IMR-90 (cell line): ENCODE measurements at regions not wholly inside any gene's neighbourhood (a gene's known extent, or its start where the extent isn't known, plus 50 kb on each side); places are given as distances from the start of the nearest gene placed in this dataset.

Experiments used
- ATAC-seq: fragments of 200-7000 bp; cut with Tn5 transposase; 2 replicates; pipeline ENCODE4 v1.9.1; 2020; ENCODE audit warnings: low read depth, mild to moderate bottlenecking, moderate library complexity
- BruUV-seq: library from RNA; stranded (reverse); fragments of 400-500 nt; replicated peaks from 2 replicates; lab custom pipeline; 2021; lab: Mats Ljungman, UMichigan
- CTCF ChIA-PET: fragments of 300-600 bp; formaldehyde crosslinking; extraction: SDS; loops from one replicate; lab custom pipeline; 2021; ENCODE audit warnings: antibody characterized with exemption; lab: Yijun Ruan, JAX
- POLR2A ChIA-PET: fragments of 300-600 bp; sonication (Branson Sonifier 250); formaldehyde crosslinking; loops from one replicate; lab custom pipeline; 2022; ENCODE audit warnings: antibody characterized with exemption; ENCODE audit not compliant: unreplicated experiment; lab: Charles Lee
- DNase-seq: peaks from one replicate; pipeline ENCODE4 v3.0.0; 2013
- H2AFZ ChIP-seq: replicated peaks from 2 replicates; pipeline ENCODE3; 2013; ENCODE audit warnings: low read length, mild to moderate bottlenecking; ENCODE audit not compliant: poor library complexity
- H2AK5ac ChIP-seq: 2 replicates; pipeline ENCODE4 v1.6.1; 2013; ENCODE audit warnings: low read depth, low read length, inconsistent platforms
- H2AK9ac ChIP-seq: replicated peaks from 2 replicates; pipeline ENCODE3; 2013; ENCODE audit warnings: mild to moderate bottlenecking, low read depth, low read length, moderate library complexity; ENCODE audit not compliant: poor library complexity
- H2BK120ac ChIP-seq: 2 replicates; pipeline ENCODE4 v1.6.1; 2013; ENCODE audit warnings: low read depth, low read length, inconsistent platforms
- H2BK15ac ChIP-seq: 3 replicates; pipeline ENCODE4 v1.6.1; 2013; ENCODE audit warnings: low read depth, low read length, inconsistent platforms
- H2BK20ac ChIP-seq: 2 replicates; pipeline ENCODE4 v1.6.1; 2013; ENCODE audit warnings: low read depth, mild to moderate bottlenecking, inconsistent platforms, low read length, moderate library complexity
- H2BK5ac ChIP-seq: 2 replicates; pipeline ENCODE4 v1.6.1; 2013; ENCODE audit warnings: mild to moderate bottlenecking, low read depth, low read length, inconsistent platforms; ENCODE audit not compliant: poor library complexity, severe bottlenecking
- H3K14ac ChIP-seq: replicated peaks from 2 replicates; pipeline ENCODE4 v1.6.1; 2013; ENCODE audit warnings: low read depth, low read length, inconsistent platforms
- H3K18ac ChIP-seq: 2 replicates; pipeline ENCODE4 v1.6.1; 2013; ENCODE audit warnings: low read depth, low read length, control low read depth
- H3K23ac ChIP-seq: 2 replicates; pipeline ENCODE4 v1.6.1; 2013; ENCODE audit warnings: low read depth, low read length, inconsistent platforms
- H3K27ac ChIP-seq: 2 replicates; pipeline ENCODE4 v1.5.1; 2013; ENCODE audit warnings: mild to moderate bottlenecking, control low read depth, low read length; ENCODE audit not compliant: insufficient read depth
- H3K27me3 ChIP-seq: 2 replicates; pipeline ENCODE4 v1.6.1; 2013; ENCODE audit warnings: low read length; ENCODE audit not compliant: control insufficient read depth, insufficient read depth
- H3K36me3 ChIP-seq: 2 replicates; pipeline ENCODE4 v1.6.1; 2013; ENCODE audit warnings: low read length, mixed read lengths; ENCODE audit not compliant: control insufficient read depth, insufficient read depth
- H3K4ac ChIP-seq: 2 replicates; pipeline ENCODE4 v1.6.1; 2013; ENCODE audit warnings: low read depth, low read length, inconsistent platforms
- H3K4me1 ChIP-seq: 2 replicates; pipeline ENCODE4 v1.6.1; 2013; ENCODE audit warnings: low read length, mixed read lengths; ENCODE audit not compliant: control insufficient read depth, insufficient read depth
- H3K4me2 ChIP-seq: 2 replicates; pipeline ENCODE4 v1.6.1; 2013; ENCODE audit warnings: low read depth, mild to moderate bottlenecking, control low read depth, low read length, moderate library complexity
- H3K4me3 ChIP-seq: 2 replicates; pipeline ENCODE4 v1.5.1; 2013; ENCODE audit warnings: low read depth, mild to moderate bottlenecking, control low read depth, low read length, moderate library complexity; ENCODE audit not compliant: insufficient read depth
- H3K56ac ChIP-seq: 2 replicates; pipeline ENCODE4 v1.6.1; 2013; ENCODE audit warnings: low read length, inconsistent platforms; ENCODE audit not compliant: insufficient read depth; ENCODE audit errors: extremely low read depth
- H3K79me1 ChIP-seq, 2 experiments: 2 replicates each; pipeline ENCODE4 v1.6.1; 2013; ENCODE audit warnings: low read length in 2 of 2, inconsistent platforms in 1 of 2, low read depth in 1 of 2
- H3K9ac ChIP-seq: 2 replicates; pipeline ENCODE4 v1.6.1; 2013; ENCODE audit warnings: low read depth, low read length, control low read depth
- H3K9me1 ChIP-seq: 2 replicates; pipeline ENCODE4 v1.6.1; 2013; ENCODE audit warnings: low read length, inconsistent platforms; ENCODE audit not compliant: insufficient read depth
- H3K9me3 ChIP-seq: 2 replicates; pipeline ENCODE4 v1.6.1; 2013; ENCODE audit warnings: low read length; ENCODE audit not compliant: control insufficient read depth, insufficient read depth
- H4K20me1 ChIP-seq: 2 replicates; pipeline ENCODE4 v1.6.1; 2013; ENCODE audit warnings: low read length, inconsistent platforms; ENCODE audit not compliant: insufficient read depth
- H4K5ac ChIP-seq: 2 replicates; pipeline ENCODE4 v1.6.1; 2013; ENCODE audit warnings: mild to moderate bottlenecking, low read depth, low read length, control low read depth
- H4K8ac ChIP-seq, 2 experiments: 2 replicates each; pipeline ENCODE4 v1.6.1; 2013; ENCODE audit warnings: low read depth in 2 of 2, low read length in 2 of 2, control low read depth in 1 of 2, inconsistent platforms in 1 of 2
- H4K91ac ChIP-seq: 2 replicates; pipeline ENCODE4 v1.6.1; 2013; ENCODE audit warnings: low read depth, low read length, inconsistent platforms; ENCODE audit not compliant: insufficient read depth
- CEBPB ChIP-seq: IDR thresholded peaks from 2 replicates; pipeline ENCODE4 v1.6.1; 2012; ENCODE audit warnings: low read depth, low read length, improper control_type of control experiment
- FOS ChIP-seq: fragments of 150-350 bp; IDR thresholded peaks from 2 replicates; pipeline ENCODE4 v1.6.1; 2016; ENCODE audit warnings: low read depth, low read length
- RCOR1 ChIP-seq: IDR thresholded peaks from 2 replicates; pipeline ENCODE4 v1.6.1; 2012; ENCODE audit warnings: mild to moderate bottlenecking, low read length, improper control_type of control experiment; ENCODE audit not compliant: insufficient replicate concordance
- WGBS, 2 experiments: methylation state at CpG; one replicate each; pipeline versions ENCODE4 v1.1.5 to v1.1.7; 2013; ENCODE audit warnings: missing lambda C conversion rate in 2 of 2; ENCODE audit not compliant: insufficient read length in 1 of 2; ENCODE audit errors: extremely low coverage in 2 of 2; 5-methylcytosine and 5-hydroxymethylcytosine counted together
- dilution Hi-C: fragments of 300-500 bp; cut with HindIII; formaldehyde crosslinking; loops from one replicate; pipeline ENCODE4 v1.14.3; 2018; ENCODE audit warnings: low sequenced_read_pairs; ENCODE audit not compliant: unreplicated experiment
- in situ Hi-C: fragments of 300-500 bp; cut with MboI; formaldehyde crosslinking; loops from 3 replicates; pipeline ENCODE4 v1.14.3; 2019; ENCODE audit warnings: low sequenced_read_pairs, inconsistent platforms, mixed read lengths
- intact Hi-C: fragments of 100-400 bp; cut with micrococcal nuclease; formaldehyde crosslinking; loops from 2 replicates; pipeline ENCODE4 v1.10.0; 2022
- TF ChIP-seq, protein P1 (sequence below): conservative IDR thresholded peaks from 2 replicates; pipeline ENCODE4 v1.5.1; 2012; ENCODE audit warnings: mild to moderate bottlenecking, low read depth, low read length, improper control_type of control experiment

- H2AK5ac ChIP-seq = no peak overlapping the region
- no TSS peak for BruUV-seq
- no peak overlapping the region; the same call in 1 of the 2 replicates for H2BK120ac ChIP-seq
- ChIA-PET CTCF (no interaction called here), POLR2A (interaction anchor here (0.6 kb wide), 1 partner anchor 8 kb away, joined by 6 read pairs; no protein-coding TSS in a partner anchor)
- intact Hi-C loops (no loop called here), in situ Hi-C loops (loop anchor here (25.0 kb wide), 1 partner anchor 110 kb away; the partner anchor contains the start of gene BAMBI), dilution Hi-C loops (no loop called here)
- H3K36me3 ChIP-seq = no peaks in the 10 kb centered on the region
- H4K5ac ChIP-seq = no peak overlapping the region
- H2BK20ac ChIP-seq = no peak overlapping the region
- H3K23ac ChIP-seq = no peak overlapping the region
- no peak overlapping the region for H3K9ac ChIP-seq
- ATAC-seq = peak; percentile 35; the same call in 1 of the 2 replicates
- TF ChIP-seq RCOR1 (no peak), CEBPB (no peak), FOS (peak; percentile 50; the same call in 1 of the 2 replicates)
- TF ChIP-seq, protein P1, sequence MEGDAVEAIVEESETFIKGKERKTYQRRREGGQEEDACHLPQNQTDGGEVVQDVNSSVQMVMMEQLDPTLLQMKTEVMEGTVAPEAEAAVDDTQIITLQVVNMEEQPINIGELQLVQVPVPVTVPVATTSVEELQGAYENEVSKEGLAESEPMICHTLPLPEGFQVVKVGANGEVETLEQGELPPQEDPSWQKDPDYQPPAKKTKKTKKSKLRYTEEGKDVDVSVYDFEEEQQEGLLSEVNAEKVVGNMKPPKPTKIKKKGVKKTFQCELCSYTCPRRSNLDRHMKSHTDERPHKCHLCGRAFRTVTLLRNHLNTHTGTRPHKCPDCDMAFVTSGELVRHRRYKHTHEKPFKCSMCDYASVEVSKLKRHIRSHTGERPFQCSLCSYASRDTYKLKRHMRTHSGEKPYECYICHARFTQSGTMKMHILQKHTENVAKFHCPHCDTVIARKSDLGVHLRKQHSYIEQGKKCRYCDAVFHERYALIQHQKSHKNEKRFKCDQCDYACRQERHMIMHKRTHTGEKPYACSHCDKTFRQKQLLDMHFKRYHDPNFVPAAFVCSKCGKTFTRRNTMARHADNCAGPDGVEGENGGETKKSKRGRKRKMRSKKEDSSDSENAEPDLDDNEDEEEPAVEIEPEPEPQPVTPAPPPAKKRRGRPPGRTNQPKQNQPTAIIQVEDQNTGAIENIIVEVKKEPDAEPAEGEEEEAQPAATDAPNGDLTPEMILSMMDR = no peak
- H4K20me1 ChIP-seq = no peaks in the 10 kb centered on the region
- no peak overlapping the region for H3K4me3 ChIP-seq
- H2BK15ac ChIP-seq = no peak overlapping the region
- no peak overlapping the region for H4K91ac ChIP-seq
- H2AFZ ChIP-seq = no peak overlapping the region
- 90% methylated on average over 2 of the region's 23 CpGs; no CpG with 5 or more reads in 1 of the 2 experiments for WGBS, 2 experiments
- no peaks in the 10 kb centered on the region for H3K9me3 ChIP-seq
- no peak overlapping the region for H3K14ac ChIP-seq
- H2AK9ac ChIP-seq = no peak overlapping the region
- H3K27me3 ChIP-seq = peaks cover 8% of the 10 kb centered on the region
- H3K79me1 ChIP-seq = no peaks in the 10 kb centered on the region
- H3K4me2 ChIP-seq = no peak overlapping the region
- H3K18ac ChIP-seq = no peak overlapping the region
- no peak overlapping the region for H3K56ac ChIP-seq
- H3K9me1 ChIP-seq = 0 out of 2 replicates have a peak, but pooled peaks cover 4% of the 10 kb centered on the region
- peaks cover 2% of the 10 kb centered on the region; the same call in 1 of the 2 replicates for H3K4me1 ChIP-seq
- DNase-seq = peak; percentile 83
- no peak overlapping the region for H2BK5ac ChIP-seq
- no peak overlapping the region for H3K27ac ChIP-seq
- no peak overlapping the region for H3K4ac ChIP-seq
- no peak overlapping the region for H4K8ac ChIP-seq
Observed at GRCh38 chr10:28796606-28797512, 119.5 kb downstream of the BAMBI start.
